Spleen (tissue), 11 donors: ENCODE measurements at regions not wholly inside any gene's neighbourhood (a gene's known extent, or its start where the extent isn't known, plus 50 kb on each side); places are given as distances from the start of the nearest gene placed in this dataset.

Source experiments
- DNase-seq: peaks from one replicate; pipeline ENCODE4 v3.0.0-alpha.2; 2020
- H3K27ac ChIP-seq, 8 donors: fragments of 200-600 bp; sonication (generic) in 7 of 8; 1 replicate in 4 of 8; 2 replicates in 4 of 8; pipeline versions ENCODE4 v1.5.0 to v1.8.0; 2016 to 2021; ENCODE audit warnings: inconsistent platforms in 4 of 8, mild to moderate bottlenecking in 4 of 8, moderate library complexity in 1 of 8
- H3K27me3 ChIP-seq, 7 donors: fragments of 200-600 bp; sonication (generic) in 6 of 7; replicated peaks in 1 of 7; 1 replicate in 4 of 7; 2 replicates in 3 of 7; pipeline versions ENCODE4 v1.5.0 to v1.8.0; 2016 to 2021; ENCODE audit warnings: inconsistent platforms in 3 of 7, mild to moderate bottlenecking in 1 of 7
- H3K36me3 ChIP-seq, 6 donors: fragments of 200-600 bp; sonication (generic) in 5 of 6; 1 replicate in 4 of 6; 2 replicates in 2 of 6; pipeline versions ENCODE4 v1.5.0 to v1.8.0; 2016 to 2021; ENCODE audit warnings: inconsistent platforms in 2 of 6
- H3K4me1 ChIP-seq, 6 donors: fragments of 200-600 bp; sonication (generic) in 5 of 6; 1 replicate in 3 of 6; 2 replicates in 3 of 6; pipeline versions ENCODE4 v1.5.0 to v1.8.0; 2016 to 2021; ENCODE audit warnings: inconsistent platforms in 3 of 6
- H3K4me3 ChIP-seq, 8 donors: fragments of 200-600 bp; sonication (generic) in 7 of 8; 1 replicate in 4 of 8; 2 replicates in 4 of 8; pipeline versions ENCODE4 v1.5.0 to v1.8.0; 2016 to 2021; ENCODE audit warnings: inconsistent platforms in 4 of 8, mild to moderate bottlenecking in 4 of 8, moderate library complexity in 2 of 8
- H3K9me3 ChIP-seq, 8 donors: fragments of 200-600 bp; sonication (generic) in 7 of 8; 1 replicate in 4 of 8; 2 replicates in 4 of 8; pipeline versions ENCODE4 v1.5.0 to v1.8.0; 2016 to 2021; ENCODE audit warnings: inconsistent platforms in 4 of 8
- CTCF ChIP-seq, 11 experiments: fragments of 200-600 bp in 7 of 11; fragments of 450-650 bp in 4 of 11; sonication (generic) in 4 of 11; IDR thresholded peaks in 8 of 11; conservative IDR thresholded peaks in 3 of 11; 1 replicate in 7 of 11; 2 replicates in 4 of 11; pipeline versions ENCODE4 v1.4.0 to v1.8.0; 2016 to 2021; ENCODE audit warnings: antibody characterized with exemption in 11 of 11, inconsistent platforms in 4 of 11, mild to moderate bottlenecking in 1 of 11
- POLR2A ChIP-seq, 3 donors: fragments of 450-650 bp; IDR thresholded peaks; one replicate each; pipeline ENCODE4 v1.5.1; 2017; ENCODE audit warnings: antibody characterized with exemption in 3 of 3, mild to moderate bottlenecking in 1 of 3
- POLR2AphosphoS5 ChIP-seq, 3 donors: sonication (generic); formaldehyde crosslinking; IDR thresholded peaks; one replicate each; pipeline ENCODE4 v1.5.1; 2017; ENCODE audit warnings: antibody characterized with exemption in 3 of 3
- WGBS, 5 donors: extraction: QIAGEN DNeasy Blood & Tissue Kit in 3 of 5; methylation state at CpG; one replicate each; pipeline versions ENCODE4 v1.1.5 to v1.1.7; 2013 to 2018; 5-methylcytosine and 5-hydroxymethylcytosine counted together
- intact Hi-C: fragments of 100-400 bp; cut with DNase I; formaldehyde crosslinking; loops from one replicate; pipeline ENCODE4 v1.15.0; 2023; ENCODE audit warnings: low total_unique reads
- donor health status: healthy with polysubstance abuse.
- donor health status: DM: no; HTN: no; CAD: no; lungs with moderate emphysema.
- donor health status: DM: no; HTN: no; CAD: no.
- donor health status: Bipolar disorder and iron deficiency.
- donor health status: healthy.
- donor health status: DM: no; HTN: no; CAD: no.
- donor health status: DM: yes; HTN: yes; CAD: no.

GRCh38 chr2:217279140-217279539 lies 419.3 kb upstream of the TNP1 start:
- TF ChIP-seq CTCF (IDR thresholded peaks at IDR 0.05 in 8 of 11, conservative IDR thresholded peaks at IDR 0.05 in 3 of 11) (no peak), POLR2A (IDR thresholded peaks at IDR 0.05) (no peak)
- no peak for DNase-seq
- intact Hi-C loops = no loop called here
- Histone ChIP-seq H3K9me3 (no peaks in the 10 kb centered on the region), H3K36me3 (no peaks in the 10 kb centered on the region), H3K27me3 (peaks cover 0 to 5% (median 0%) of the 10 kb centered on the region in 7 donors), H3K4me3 (peak overlapping the region in 3 of 8 donors; percentile 7 to 37 (median 12)), H3K4me1 (peaks cover 0 to 15% (median 4%) of the 10 kb centered on the region in 6 donors), H3K27ac (peak overlapping the region in 7 of 8 donors; percentile 27 to 77 (median 72))
- WGBS, 5 donors = 57 to 71% (median 64%) methylated on average over 3 of the region's 3 CpGs

- WGBS, 5 donors = 43 to 62% (median 54%) methylated on average over 8 of the region's 8 CpGs
- no peaks in the 10 kb centered on the region for H3K36me3 ChIP-seq
- H3K9me3 ChIP-seq = no peaks in the 10 kb centered on the region
- peak overlapping the region in 3 of 8 donors; percentile 7 to 37 (median 12) for H3K4me3 ChIP-seq
- H3K27ac ChIP-seq = peak overlapping the region in 7 of 8 donors; percentile 60 to 77 (median 72)
- peaks cover 0 to 5% (median 0%) of the 10 kb centered on the region in 7 donors for H3K27me3 ChIP-seq
- H3K4me1 ChIP-seq = peaks cover 0 to 15% (median 4%) of the 10 kb centered on the region in 6 donors
- intact Hi-C loops = no loop called here
- TF ChIP-seq POLR2A (IDR thresholded peaks at IDR 0.05) = peak in 1 of 3 donors; percentile 14
- TF ChIP-seq CTCF (IDR thresholded peaks at IDR 0.05 in 8 of 11, conservative IDR thresholded peaks at IDR 0.05 in 3 of 11) = no peak
- TF ChIP-seq POLR2AphosphoS5 (IDR thresholded peaks at IDR 0.05) = peak in 2 of 3 donors; percentile 79 to 88
- peak; percentile 75 for DNase-seq
Measured at GRCh38 chr2:217277646-217278398, 418.0 kb upstream of the TNP1 start.

GRCh38 chr2:217276433-217276832 lies 416.6 kb upstream of the TNP1 start:
- Histone ChIP-seq H3K4me3 (no peak overlapping the region), H3K9me3 (no peaks in the 10 kb centered on the region), H3K36me3 (no peaks in the 10 kb centered on the region), H3K27me3 (peaks cover 0 to 5% (median 0%) of the 10 kb centered on the region in 7 donors), H3K4me1 (peaks cover 0 to 15% (median 4%) of the 10 kb centered on the region in 6 donors), H3K27ac (peak overlapping the region in 1 of 8 donors; percentile 76)
- TF ChIP-seq POLR2AphosphoS5 (IDR thresholded peaks at IDR 0.05) = no peak
- TF ChIP-seq POLR2A (IDR thresholded peaks at IDR 0.05) = no peak
- TF ChIP-seq CTCF (IDR thresholded peaks at IDR 0.05 in 8 of 11, conservative IDR thresholded peaks at IDR 0.05 in 3 of 11) = no peak
- no peak for DNase-seq
- intact Hi-C loops = no loop called here
- 90 to 94% (median 93%) methylated on average over 4 of the region's 4 CpGs for WGBS, 5 donors

- Histone ChIP-seq H3K27ac (peak overlapping the region in 2 of 8 donors; percentile 10 to 13), H3K27me3 (peaks cover 0 to 7% (median 0%) of the 10 kb centered on the region in 7 donors), H3K4me3 (no peak overlapping the region), H3K4me1 (peaks cover 0 to 15% (median 3%) of the 10 kb centered on the region in 6 donors), H3K36me3 (no peaks in the 10 kb centered on the region), H3K9me3 (no peaks in the 10 kb centered on the region)
- 60 to 78% (median 77%) methylated on average over 5 of the region's 5 CpGs for WGBS, 5 donors
- intact Hi-C loops = no loop called here
- TF ChIP-seq CTCF (IDR thresholded peaks at IDR 0.05 in 8 of 11, conservative IDR thresholded peaks at IDR 0.05 in 3 of 11) = no peak
- TF ChIP-seq POLR2A (IDR thresholded peaks at IDR 0.05) = no peak
- TF ChIP-seq POLR2AphosphoS5 (IDR thresholded peaks at IDR 0.05) = no peak
- no peak for DNase-seq
Measured at GRCh38 chr2:217275091-217275490, 415.2 kb upstream of the TNP1 start.
